ENCODE measurements at regions not wholly inside any gene's neighbourhood (a gene's known extent, or its start where the extent isn't known, plus 50 kb on each side); places are given as distances from the start of the nearest gene placed in this dataset.

DNA sequence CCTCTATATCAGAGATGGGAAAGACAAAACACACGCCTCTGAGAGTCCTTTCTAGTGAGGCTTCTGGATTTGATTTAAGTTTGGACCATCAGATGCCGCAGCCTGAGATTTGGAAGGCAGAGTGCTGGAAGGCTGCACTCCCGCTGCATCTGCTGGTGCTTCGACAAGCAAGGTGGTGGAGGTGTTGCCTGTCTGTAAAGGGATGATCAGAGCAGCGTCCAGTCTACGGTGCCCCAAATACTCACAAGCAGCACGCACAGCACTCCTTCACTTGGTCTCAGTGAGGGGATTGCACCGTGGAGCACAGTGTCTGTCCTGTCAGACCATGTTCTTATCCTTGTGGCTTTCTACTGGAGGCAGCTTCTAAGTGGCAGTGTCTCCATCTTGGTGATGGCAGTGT lies 221.4 kb downstream of the GADD45G start:
- TF ChIP-seq CTCF (IDR thresholded peaks at IDR 0.05): no peak
- no peak for TF ChIP-seq POLR2A (IDR thresholded peaks at IDR 0.05)
